ENCODE measurements at regions not wholly inside any gene's neighbourhood (a gene's known extent, or its start where the extent isn't known, plus 50 kb on each side); places are given as distances from the start of the nearest gene placed in this dataset.

DNA sequence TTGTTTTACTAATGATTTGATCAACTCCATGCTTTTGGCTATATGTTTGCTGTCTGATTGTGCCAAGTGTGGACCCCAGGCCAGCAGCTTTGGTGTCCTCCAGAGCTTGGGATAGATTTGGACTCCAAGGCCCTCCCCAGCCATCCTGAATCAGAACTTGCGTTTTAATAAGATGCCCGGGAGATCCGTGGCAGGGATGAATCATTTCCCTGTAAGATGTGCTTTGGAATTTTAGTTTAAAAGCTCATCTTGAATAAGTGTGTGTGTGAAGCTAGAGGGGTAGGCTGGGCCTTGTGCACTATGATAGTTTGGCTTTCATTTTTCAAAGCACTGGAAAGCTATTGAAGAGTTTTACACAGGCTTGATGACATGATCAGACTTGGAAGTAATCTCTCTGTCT, 66.2 kb upstream of the SDK1 start:
- Histone ChIP-seq H3K4me3 (ENCODE audit: low read depth in 2 of 2, low read length in 1 of 2) (no peak overlapping the region), H3K36me3 (replicated peaks in 1 of 2; ENCODE audit: control insufficient read depth in 1 of 2, insufficient read depth in 2 of 2, low read length in 1 of 2) (no peaks in the 10 kb centered on the region), H3K27me3 (ENCODE audit: insufficient read depth) (no peaks in the 10 kb centered on the region), H3K9ac (no peak overlapping the region), H3K4me1 (ENCODE audit: control insufficient read depth in 1 of 2, insufficient read depth in 2 of 2, low read depth in 1 of 2, low read length in 1 of 2) (peaks cover 0 to 3% of the 10 kb centered on the region in 2 experiments; a peak in 1 of 4 replicates), H2AFZ (ENCODE audit: low read depth) (no peak overlapping the region), H3K4me2 (no peak overlapping the region), H3K9me3 (no peaks in the 10 kb centered on the region), H3K9me2 (no peaks in the 10 kb centered on the region), H3F3A (replicated peaks; ENCODE audit: insufficient read depth) (no peaks in the 10 kb centered on the region), H3K27ac (ENCODE audit: low read depth in 2 of 2, low read length in 1 of 2) (no peak overlapping the region), H3K79me2 (ENCODE audit: insufficient read depth) (no peaks in the 10 kb centered on the region), H4K20me1 (ENCODE audit: insufficient read depth) (no peaks in the 10 kb centered on the region)
- TF ChIP-seq NRF1 (IDR thresholded peaks at IDR 0.05; ENCODE audit: low read depth, low read length) (no peak), TEAD4 (IDR thresholded peaks at IDR 0.05; ENCODE audit: borderline replicate concordance, insufficient read depth) (no peak), MEF2A (IDR thresholded peaks at IDR 0.05; ENCODE audit: borderline replicate concordance, low read depth) (no peak), CHD2 (IDR thresholded peaks at IDR 0.05; ENCODE audit: low read length, partially characterized antibody) (no peak), EP300 (IDR thresholded peaks at IDR 0.05; ENCODE audit: borderline replicate concordance in 1 of 2, low read depth in 1 of 2, low read length in 1 of 2) (no peak), RCOR1 (IDR thresholded peaks at IDR 0.05; ENCODE audit: low read length) (no peak), FOXM1 (IDR thresholded peaks at IDR 0.05; ENCODE audit: low read depth) (no peak), MXI1 (IDR thresholded peaks at IDR 0.05; ENCODE audit: low read depth, low read length) (no peak), EZH2phosphoT487 (IDR thresholded peaks at IDR 0.05; ENCODE audit: borderline replicate concordance, low read depth) (no peak), GATA2 (CRISPR knock-in tag; IDR thresholded peaks at IDR 0.05) (no peak), TAF1 (IDR thresholded peaks at IDR 0.05; ENCODE audit: borderline replicate concordance, low read depth, low read length) (no peak)
- TF ChIP-seq, protein P1, sequence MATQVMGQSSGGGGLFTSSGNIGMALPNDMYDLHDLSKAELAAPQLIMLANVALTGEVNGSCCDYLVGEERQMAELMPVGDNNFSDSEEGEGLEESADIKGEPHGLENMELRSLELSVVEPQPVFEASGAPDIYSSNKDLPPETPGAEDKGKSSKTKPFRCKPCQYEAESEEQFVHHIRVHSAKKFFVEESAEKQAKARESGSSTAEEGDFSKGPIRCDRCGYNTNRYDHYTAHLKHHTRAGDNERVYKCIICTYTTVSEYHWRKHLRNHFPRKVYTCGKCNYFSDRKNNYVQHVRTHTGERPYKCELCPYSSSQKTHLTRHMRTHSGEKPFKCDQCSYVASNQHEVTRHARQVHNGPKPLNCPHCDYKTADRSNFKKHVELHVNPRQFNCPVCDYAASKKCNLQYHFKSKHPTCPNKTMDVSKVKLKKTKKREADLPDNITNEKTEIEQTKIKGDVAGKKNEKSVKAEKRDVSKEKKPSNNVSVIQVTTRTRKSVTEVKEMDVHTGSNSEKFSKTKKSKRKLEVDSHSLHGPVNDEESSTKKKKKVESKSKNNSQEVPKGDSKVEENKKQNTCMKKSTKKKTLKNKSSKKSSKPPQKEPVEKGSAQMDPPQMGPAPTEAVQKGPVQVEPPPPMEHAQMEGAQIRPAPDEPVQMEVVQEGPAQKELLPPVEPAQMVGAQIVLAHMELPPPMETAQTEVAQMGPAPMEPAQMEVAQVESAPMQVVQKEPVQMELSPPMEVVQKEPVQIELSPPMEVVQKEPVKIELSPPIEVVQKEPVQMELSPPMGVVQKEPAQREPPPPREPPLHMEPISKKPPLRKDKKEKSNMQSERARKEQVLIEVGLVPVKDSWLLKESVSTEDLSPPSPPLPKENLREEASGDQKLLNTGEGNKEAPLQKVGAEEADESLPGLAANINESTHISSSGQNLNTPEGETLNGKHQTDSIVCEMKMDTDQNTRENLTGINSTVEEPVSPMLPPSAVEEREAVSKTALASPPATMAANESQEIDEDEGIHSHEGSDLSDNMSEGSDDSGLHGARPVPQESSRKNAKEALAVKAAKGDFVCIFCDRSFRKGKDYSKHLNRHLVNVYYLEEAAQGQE (IDR thresholded peaks at IDR 0.05; ENCODE audit: low read depth, low read length): no peak
- TF ChIP-seq, protein P2, sequence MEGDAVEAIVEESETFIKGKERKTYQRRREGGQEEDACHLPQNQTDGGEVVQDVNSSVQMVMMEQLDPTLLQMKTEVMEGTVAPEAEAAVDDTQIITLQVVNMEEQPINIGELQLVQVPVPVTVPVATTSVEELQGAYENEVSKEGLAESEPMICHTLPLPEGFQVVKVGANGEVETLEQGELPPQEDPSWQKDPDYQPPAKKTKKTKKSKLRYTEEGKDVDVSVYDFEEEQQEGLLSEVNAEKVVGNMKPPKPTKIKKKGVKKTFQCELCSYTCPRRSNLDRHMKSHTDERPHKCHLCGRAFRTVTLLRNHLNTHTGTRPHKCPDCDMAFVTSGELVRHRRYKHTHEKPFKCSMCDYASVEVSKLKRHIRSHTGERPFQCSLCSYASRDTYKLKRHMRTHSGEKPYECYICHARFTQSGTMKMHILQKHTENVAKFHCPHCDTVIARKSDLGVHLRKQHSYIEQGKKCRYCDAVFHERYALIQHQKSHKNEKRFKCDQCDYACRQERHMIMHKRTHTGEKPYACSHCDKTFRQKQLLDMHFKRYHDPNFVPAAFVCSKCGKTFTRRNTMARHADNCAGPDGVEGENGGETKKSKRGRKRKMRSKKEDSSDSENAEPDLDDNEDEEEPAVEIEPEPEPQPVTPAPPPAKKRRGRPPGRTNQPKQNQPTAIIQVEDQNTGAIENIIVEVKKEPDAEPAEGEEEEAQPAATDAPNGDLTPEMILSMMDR (IDR thresholded peaks at IDR 0.05): no peak
- TF ChIP-seq, protein P3, sequence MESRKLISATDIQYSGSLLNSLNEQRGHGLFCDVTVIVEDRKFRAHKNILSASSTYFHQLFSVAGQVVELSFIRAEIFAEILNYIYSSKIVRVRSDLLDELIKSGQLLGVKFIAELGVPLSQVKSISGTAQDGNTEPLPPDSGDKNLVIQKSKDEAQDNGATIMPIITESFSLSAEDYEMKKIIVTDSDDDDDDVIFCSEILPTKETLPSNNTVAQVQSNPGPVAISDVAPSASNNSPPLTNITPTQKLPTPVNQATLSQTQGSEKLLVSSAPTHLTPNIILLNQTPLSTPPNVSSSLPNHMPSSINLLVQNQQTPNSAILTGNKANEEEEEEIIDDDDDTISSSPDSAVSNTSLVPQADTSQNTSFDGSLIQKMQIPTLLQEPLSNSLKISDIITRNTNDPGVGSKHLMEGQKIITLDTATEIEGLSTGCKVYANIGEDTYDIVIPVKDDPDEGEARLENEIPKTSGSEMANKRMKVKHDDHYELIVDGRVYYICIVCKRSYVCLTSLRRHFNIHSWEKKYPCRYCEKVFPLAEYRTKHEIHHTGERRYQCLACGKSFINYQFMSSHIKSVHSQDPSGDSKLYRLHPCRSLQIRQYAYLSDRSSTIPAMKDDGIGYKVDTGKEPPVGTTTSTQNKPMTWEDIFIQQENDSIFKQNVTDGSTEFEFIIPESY (IDR thresholded peaks at IDR 0.05; ENCODE audit: borderline replicate concordance, low read depth): no peak
- POLR2A ChIA-PET: no interaction called here
- 54% methylated on average over 3 of the region's 3 CpGs for WGBS (ENCODE audit: low lambda C conversion rate)
- CTCF ChIA-PET: interaction anchor here (0.9 kb wide), 1 partner anchor 21 kb away, joined by 3 read pairs; no protein-coding TSS in a partner anchor
- no peak for DNase-seq
